Erythroblast (primary cell): ENCODE measurements at regions not wholly inside any gene's neighbourhood (a gene's known extent, or its start where the extent isn't known, plus 50 kb on each side); places are given as distances from the start of the nearest gene placed in this dataset.

Source experiments
- GATA1 ChIP-seq: IDR thresholded peaks from 2 replicates; pipeline ENCODE4 v1.6.1; 2011; ENCODE audit warnings: low read depth, mild to moderate bottlenecking, control low read depth, low read length, moderate library complexity
- POLR2A ChIP-seq: IDR thresholded peaks from 2 replicates; pipeline ENCODE4 v1.6.1; 2011; ENCODE audit warnings: mild to moderate bottlenecking, low read length

- TF ChIP-seq POLR2A: no peak
- TF ChIP-seq GATA1: no peak
Measured at GRCh38 chr15:62641825-62642224, 400.7 kb upstream of the TPM1 start.
